ENCODE measurements at regions not wholly inside any gene's neighbourhood (a gene's known extent, or its start where the extent isn't known, plus 50 kb on each side); places are given as distances from the start of the nearest gene placed in this dataset.

DNA sequence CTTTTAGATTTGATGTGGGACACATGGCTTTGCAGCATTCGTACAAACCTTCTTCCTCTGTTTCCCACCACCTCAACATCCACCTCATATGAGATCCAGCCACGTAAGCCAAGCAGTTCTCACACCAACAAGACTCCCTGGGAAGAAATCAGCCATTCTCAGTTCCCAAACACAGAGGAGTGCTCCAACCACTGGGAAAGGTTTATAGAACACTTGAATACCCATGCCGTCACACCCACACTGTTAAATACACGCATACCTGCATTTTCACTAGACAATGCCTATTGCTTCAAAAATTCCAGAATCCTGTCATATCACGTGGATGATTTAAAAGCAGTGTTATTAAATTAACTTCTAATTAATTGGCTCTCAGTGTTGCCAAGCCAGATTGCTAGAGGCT lies 347.3 kb downstream of the ENC1 start:
- no peak for TF ChIP-seq TBP (IDR thresholded peaks at IDR 0.05; ENCODE audit: low read depth, low read length)
- no peak for TF ChIP-seq SUZ12 (IDR thresholded peaks at IDR 0.05; ENCODE audit: low read length)
- TF ChIP-seq JUND (IDR thresholded peaks at IDR 0.05; ENCODE audit: low read length): no peak
- TF ChIP-seq RAD21 (IDR thresholded peaks at IDR 0.05 in 1 of 2, conservative IDR thresholded peaks at IDR 0.05 in 1 of 2; ENCODE audit: low read depth in 2 of 2, low read length in 2 of 2): no peak
- TF ChIP-seq CTCF (IDR thresholded peaks at IDR 0.05; ENCODE audit: control extremely low read depth in 1 of 3, insufficient read depth in 1 of 3, low read depth in 1 of 3, low read length in 3 of 3): no peak
- no peak for TF ChIP-seq POLR2AphosphoS5 (IDR thresholded peaks at IDR 0.05; ENCODE audit: low read depth, low read length)
- TF ChIP-seq MAFK (IDR thresholded peaks at IDR 0.05; ENCODE audit: low read depth, low read length): no peak
- Histone ChIP-seq H4K91ac (replicated peaks; ENCODE audit: insufficient read length, low read length) (no peak overlapping the region), H4K20me1 (replicated peaks in 1 of 2; ENCODE audit: control insufficient read depth in 1 of 2, insufficient read depth in 2 of 2, low read length in 2 of 2) (no peaks in the 10 kb centered on the region), H3K4me1 (replicated peaks in 1 of 4; ENCODE audit: control insufficient read depth in 3 of 4, insufficient read depth in 4 of 4, low read length in 3 of 4) (no peaks in the 10 kb centered on the region), H3K27me3 (replicated peaks in 1 of 4; ENCODE audit: control insufficient read depth in 3 of 4, extremely low read depth in 1 of 4, insufficient read depth in 3 of 4, low read length in 3 of 4) (no peaks in the 10 kb centered on the region), H3K18ac (ENCODE audit: extremely low read depth, low read length) (no peak overlapping the region), H2BK15ac (ENCODE audit: low read length) (no peak overlapping the region), H3K79me1 (ENCODE audit: low read depth, low read length) (no peaks in the 10 kb centered on the region), H3K14ac (ENCODE audit: insufficient read length) (no peak overlapping the region), H3K4me3 (ENCODE audit: extremely low read depth in 1 of 4, insufficient read depth in 2 of 4, low read depth in 3 of 4, low read length in 4 of 4) (no peak overlapping the region), H2BK5ac (ENCODE audit: low read depth, low read length) (no peak overlapping the region), H3K36me3 (ENCODE audit: control insufficient read depth in 2 of 4, insufficient read depth in 4 of 4, low read length in 3 of 4) (no peaks in the 10 kb centered on the region), H2AK5ac (ENCODE audit: low read depth, low read length) (no peak overlapping the region), H2BK20ac (ENCODE audit: low read length) (no peak overlapping the region), H3K4ac (replicated peaks; ENCODE audit: insufficient read length, low read depth, low read length) (no peak overlapping the region), H2BK120ac (replicated peaks; ENCODE audit: low read depth, low read length) (no peak overlapping the region), H2BK12ac (ENCODE audit: low read depth, low read length) (no peak overlapping the region), H3K9me3 (ENCODE audit: insufficient read depth in 2 of 2, low read depth in 1 of 2, low read length in 1 of 2) (no peaks in the 10 kb centered on the region), H3K4me2 (ENCODE audit: insufficient read depth in 1 of 2, low read depth in 2 of 2, low read length in 2 of 2) (no peak overlapping the region), H3K56ac (replicated peaks; ENCODE audit: insufficient read length, low read depth, low read length) (no peak overlapping the region), H2AFZ (ENCODE audit: low read length) (no peak overlapping the region), H3K79me2 (ENCODE audit: control insufficient read depth in 1 of 2, insufficient read depth in 2 of 2, low read length in 2 of 2) (no peaks in the 10 kb centered on the region), H3K23me2 (ENCODE audit: low read depth, low read length) (no peaks in the 10 kb centered on the region), H3K23ac (ENCODE audit: insufficient read length) (no peak overlapping the region), H3K9ac (replicated peaks in 1 of 4; ENCODE audit: extremely low read depth in 1 of 4, low read depth in 3 of 4, low read length in 3 of 4) (no peak overlapping the region), H4K5ac (ENCODE audit: insufficient read length, low read depth, low read length) (no peak overlapping the region), H4K8ac (ENCODE audit: extremely low read depth, insufficient read depth, low read length) (no peak overlapping the region), H3K27ac (ENCODE audit: low read depth, low read length) (no peak overlapping the region)
- no peak for DNase-seq (ENCODE audit: low read depth in 1 of 2, low spot score in 2 of 2)
- FAIRE-seq: no peak
- ChIA-PET POLR2A (ENCODE audit: partially characterized antibody) (no interaction called here), CTCF (ENCODE audit: partially characterized antibody) (interaction anchor here (1.0 kb wide), 1 partner anchor 348 kb away, joined by 3 read pairs; no protein-coding TSS in a partner anchor)
- 86% methylated on average over 5 of the region's 5 CpGs; no CpG with 5 or more reads in 1 of the 2 experiments for WGBS, 2 experiments (ENCODE audit: extremely low coverage in 1 of 2, insufficient coverage in 1 of 2, insufficient read length in 1 of 2, insufficient replicate concordance in 2 of 2, low coverage in 1 of 2, low lambda C conversion rate in 2 of 2, missing lambda C conversion rate in 1 of 2)
